ENCODE measurements at regions not wholly inside any gene's neighbourhood (a gene's known extent, or its start where the extent isn't known, plus 50 kb on each side); places are given as distances from the start of the nearest gene placed in this dataset.

DNA sequence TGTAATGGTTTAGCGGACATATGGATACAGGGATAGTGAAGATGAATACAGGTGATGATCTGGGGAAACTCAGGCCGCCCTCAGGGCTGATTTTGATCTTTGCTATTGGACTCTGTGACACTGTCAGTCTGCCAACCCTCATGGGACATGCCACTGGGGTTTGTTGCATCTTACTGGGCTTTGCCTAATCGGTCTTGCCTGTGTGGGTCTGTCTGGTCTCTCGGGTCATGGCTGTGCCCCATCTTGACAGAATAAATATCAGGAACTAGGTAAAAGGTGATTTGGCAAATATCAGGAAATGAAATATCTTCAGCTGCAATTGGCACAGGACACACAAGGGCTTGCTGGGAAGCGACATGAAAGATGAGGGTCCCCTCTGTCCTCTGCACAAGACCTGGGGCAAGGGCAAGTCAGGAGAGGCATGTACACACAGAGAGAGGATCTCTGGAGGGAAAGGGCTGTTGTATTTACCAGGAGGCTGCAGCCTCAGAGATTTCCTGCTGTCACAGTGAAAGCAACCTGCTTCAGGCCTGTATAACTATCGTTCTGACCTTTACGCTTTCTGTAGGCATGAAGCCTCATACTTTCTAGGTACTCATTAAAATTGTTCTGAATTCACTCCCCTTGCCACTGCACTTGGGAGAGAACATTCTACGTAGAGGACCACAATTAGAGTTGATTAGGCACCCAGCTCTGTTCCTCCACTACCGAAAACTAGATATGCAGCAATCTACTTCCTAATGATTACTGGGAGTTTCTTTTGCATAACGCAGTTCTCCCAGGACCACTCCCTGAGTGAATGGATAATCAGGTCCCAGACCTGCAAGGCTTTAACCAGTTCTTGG is 52.0 kb upstream of the GADD45A start:
- no peak for DNase-seq (ENCODE audit: low read depth in 4 of 4, low spot score in 2 of 4)

DNA sequence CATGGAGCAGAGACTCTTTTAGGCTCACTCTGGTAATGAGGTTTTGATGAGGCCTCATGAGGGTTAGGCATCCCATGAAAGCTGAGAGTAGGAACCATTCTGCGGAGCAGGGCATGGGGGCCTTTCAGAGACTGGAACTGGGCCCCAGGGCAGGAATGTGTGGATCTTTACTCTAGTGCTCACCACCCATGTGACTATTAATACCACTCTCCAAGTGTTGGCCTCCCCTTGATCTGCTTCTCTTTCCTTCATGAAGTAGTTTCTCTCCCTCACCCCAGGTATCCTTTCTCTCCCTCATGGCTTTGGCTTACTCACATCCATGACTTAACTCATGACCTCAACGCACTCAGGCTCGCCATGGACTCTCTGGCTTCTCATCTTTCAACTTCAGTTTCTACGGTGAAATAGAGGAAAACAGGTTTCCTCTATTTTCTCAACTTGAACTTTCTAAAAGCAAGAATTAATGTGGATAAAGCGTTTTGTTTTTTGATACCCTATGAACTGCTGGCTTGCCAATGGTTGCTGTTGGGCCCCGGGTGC is 50.5 kb upstream of the GADD45A start:
- no peak for DNase-seq (ENCODE audit: low read depth in 4 of 4, low spot score in 2 of 4)

DNA sequence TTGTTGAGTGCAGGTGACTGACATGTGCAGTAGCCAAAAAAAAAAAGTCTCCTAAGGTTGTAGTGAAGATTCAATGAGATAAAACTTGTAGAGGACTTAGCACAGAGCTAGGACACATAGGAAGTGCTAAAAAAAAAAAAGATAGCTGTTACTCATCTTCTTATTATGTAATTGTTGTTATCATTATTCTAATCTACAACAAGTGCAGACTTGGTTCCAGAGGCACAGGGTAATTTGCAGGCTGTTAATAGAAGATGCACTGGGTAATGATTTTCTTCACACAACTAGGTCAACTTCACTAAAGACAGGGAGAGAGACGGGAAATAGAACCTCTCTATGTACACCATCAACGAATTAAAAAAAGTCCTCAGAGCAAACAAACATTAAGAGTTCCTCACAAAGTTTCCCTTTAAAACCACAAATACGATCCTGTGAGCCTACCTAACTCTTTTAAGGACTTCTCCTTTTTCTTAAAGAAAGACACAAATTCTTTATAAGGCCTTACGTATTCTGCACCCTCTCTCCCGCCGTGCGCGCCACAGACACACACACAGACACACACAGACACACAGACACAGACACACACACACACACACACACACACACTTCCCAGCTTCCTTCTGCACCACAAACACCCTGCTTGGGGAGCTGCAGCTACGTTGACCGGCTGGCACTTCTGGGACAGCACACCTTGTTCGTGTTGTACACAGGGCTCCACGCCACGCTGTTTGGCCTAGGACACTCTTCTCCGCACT is 49.8 kb upstream of the GADD45A start:
- DNase-seq (ENCODE audit: low read depth in 4 of 4, low spot score in 2 of 4), result no peak

Measured in left renal cortex interstitium (tissue), 4 donors.